ENCODE measurements at regions not wholly inside any gene's neighbourhood (a gene's known extent, or its start where the extent isn't known, plus 50 kb on each side); places are given as distances from the start of the nearest gene placed in this dataset.
A peak's percentile ranks its signal among the peaks of the same experiment; 100 is the strongest.

DNA sequence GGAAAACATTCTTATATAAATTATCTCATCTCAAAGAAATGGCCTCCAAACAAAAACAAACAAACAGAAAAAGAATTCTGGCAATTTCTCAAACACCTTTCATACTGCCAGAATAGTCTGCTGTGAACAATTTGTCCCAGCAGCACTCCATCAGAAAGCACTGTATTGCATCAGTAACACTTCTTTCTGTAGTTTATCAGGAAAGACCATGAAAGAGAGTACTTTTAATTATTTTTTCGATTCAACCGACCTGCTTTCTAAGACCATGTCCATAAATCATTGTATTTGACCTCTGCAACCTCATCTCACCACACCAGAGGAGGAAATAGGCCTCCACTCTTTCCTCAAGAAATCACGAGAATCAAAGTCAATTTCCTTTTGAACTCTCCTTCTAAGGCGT lies 1579.9 kb downstream of the MRPL39 start:
- no peak for DNase-seq (ENCODE audit: low read depth)

- DNase-seq (ENCODE audit: low read depth) = no peak
Observed at GRCh38 chr21:24025101-24025500, 1582.2 kb downstream of the MRPL39 start.

GRCh38 chr21:24023936-24024335 lies 1583.3 kb downstream of the MRPL39 start:
- no peak for DNase-seq (ENCODE audit: low read depth)

DNA sequence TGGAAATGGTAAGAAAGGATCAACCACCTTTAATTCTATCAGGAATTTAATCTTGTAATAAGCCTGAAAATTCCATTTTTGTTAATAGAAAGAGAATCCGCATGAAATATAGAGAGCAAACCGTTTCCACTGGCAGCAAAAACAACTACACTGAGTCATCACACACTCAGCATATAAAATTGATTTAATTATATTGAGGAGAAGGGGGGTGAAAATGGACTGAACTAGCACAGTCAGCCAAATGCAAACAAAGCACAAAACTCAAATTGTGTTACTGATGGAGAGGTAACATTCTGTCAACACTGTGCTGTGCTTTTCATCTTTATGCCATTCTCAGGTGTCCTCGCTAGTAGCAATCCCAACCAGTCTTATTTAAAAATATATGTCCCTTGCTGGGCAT lies 1583.9 kb downstream of the MRPL39 start:
- DNase-seq (ENCODE audit: low read depth) = peak; percentile 4

- no peak for DNase-seq (ENCODE audit: low read depth)
Observed at GRCh38 chr21:24014381-24014780, 1592.9 kb downstream of the MRPL39 start.

- DNase-seq (ENCODE audit: low read depth) = no peak
Observed at GRCh38 chr21:24011087-24011486, 1596.2 kb downstream of the MRPL39 start.

GRCh38 chr21:24007592-24007991 lies 1599.7 kb downstream of the MRPL39 start:
- DNase-seq (ENCODE audit: low read depth) = no peak

DNA sequence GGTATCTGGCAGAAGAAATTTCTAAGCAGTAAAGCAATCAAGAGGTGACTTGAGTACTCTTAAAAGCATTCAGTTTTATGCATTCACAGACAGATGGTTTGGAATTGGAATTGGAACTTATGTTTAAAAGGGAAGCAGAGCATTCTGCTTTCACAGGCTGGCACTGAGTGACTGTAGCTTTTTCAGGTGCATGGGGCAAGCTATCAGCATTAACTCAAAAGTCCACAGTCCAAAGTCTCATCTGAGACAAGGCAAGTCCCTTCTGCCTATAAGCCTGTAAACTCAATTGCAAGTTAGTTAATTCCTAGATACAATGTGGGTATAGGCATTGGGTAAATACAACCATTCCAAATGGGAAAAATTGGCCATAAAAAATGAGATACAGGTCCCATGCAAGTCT lies 1620.3 kb downstream of the MRPL39 start:
- DNase-seq (ENCODE audit: low read depth) = no peak

GRCh38 chr21:23986214-23986613 lies 1621.1 kb downstream of the MRPL39 start:
- no peak for DNase-seq (ENCODE audit: low read depth)

- DNase-seq (ENCODE audit: low read depth) = no peak
Observed at GRCh38 chr21:23982546-23982945, 1624.7 kb downstream of the MRPL39 start.

GRCh38 chr21:23977971-23978370 lies 1629.3 kb downstream of the MRPL39 start:
- DNase-seq (ENCODE audit: low read depth) = peak; percentile 16

- peak; percentile 77 for DNase-seq (ENCODE audit: low read depth)
Observed at GRCh38 chr21:23968722-23969647, 1638.3 kb downstream of the MRPL39 start.

- no peak for DNase-seq (ENCODE audit: low read depth)
Observed at GRCh38 chr21:23968008-23968407, 1639.3 kb downstream of the MRPL39 start.

GRCh38 chr21:23963454-23963853 lies 1643.8 kb downstream of the MRPL39 start:
- DNase-seq (ENCODE audit: low read depth) = peak; percentile 57

- peak; percentile 54 for DNase-seq (ENCODE audit: low read depth)
Observed at GRCh38 chr21:23960769-23961168, 1646.5 kb downstream of the MRPL39 start.

DNA sequence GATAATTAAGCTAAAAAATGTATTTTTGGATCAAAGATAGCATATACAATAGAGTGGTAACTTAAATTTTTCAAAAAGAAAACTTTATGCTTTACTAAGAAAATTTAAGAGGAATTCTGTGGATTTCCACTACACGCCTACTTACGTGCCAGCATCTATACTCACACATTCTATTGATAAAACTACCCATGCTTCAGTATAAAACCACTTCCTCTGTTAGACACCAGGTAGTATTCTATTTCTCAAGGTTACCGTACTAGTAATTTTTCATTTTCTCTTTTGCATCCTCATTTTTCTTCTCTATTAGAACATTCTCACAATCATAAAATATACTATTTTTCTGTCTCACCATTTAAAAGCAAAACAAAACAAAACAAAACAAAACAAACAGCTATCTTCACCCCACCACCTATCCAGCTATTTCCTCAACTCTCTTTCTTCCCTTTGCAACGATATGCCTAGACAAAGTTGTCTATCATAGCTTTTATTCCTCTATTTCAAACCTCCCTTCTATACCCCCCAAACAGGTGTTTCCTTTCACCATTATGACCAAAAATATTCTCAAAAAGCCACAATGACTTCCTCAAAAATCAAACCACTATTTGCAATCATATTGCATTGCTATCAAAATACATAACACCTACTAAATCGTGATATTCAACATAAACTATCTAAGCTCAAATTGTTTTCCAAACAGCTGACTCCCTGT lies 1652.0 kb downstream of the MRPL39 start:
- no peak for DNase-seq (ENCODE audit: low read depth)

- no peak for DNase-seq (ENCODE audit: low read depth)
Observed at GRCh38 chr21:23952269-23952668, 1655.0 kb downstream of the MRPL39 start.

- peak; percentile 71 for DNase-seq (ENCODE audit: low read depth)
Observed at GRCh38 chr21:23951251-23951650, 1656.0 kb downstream of the MRPL39 start.

GRCh38 chr21:23950344-23950743 lies 1656.9 kb downstream of the MRPL39 start:
- no peak for DNase-seq (ENCODE audit: low read depth)

DNA sequence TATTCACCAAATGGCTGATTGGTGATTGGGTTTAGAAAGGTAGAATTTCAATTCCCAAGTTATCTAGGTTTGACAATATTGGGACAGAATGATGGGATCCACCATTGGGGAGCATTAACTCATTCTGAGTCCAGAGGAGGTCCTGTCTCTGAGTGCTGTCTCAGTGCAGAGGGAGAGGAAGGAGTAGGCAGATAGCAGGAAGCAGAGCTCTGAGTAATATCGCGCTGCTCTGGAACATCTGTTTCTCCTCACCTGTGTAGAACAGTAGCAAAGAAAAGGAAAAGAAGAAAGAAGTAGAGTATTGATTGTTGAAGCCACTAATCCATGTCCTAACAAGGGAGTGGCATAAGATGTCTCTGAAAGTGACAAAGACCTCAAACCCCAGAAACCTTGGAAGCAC lies 1657.8 kb downstream of the MRPL39 start:
- no peak for DNase-seq (ENCODE audit: low read depth)

- no peak for DNase-seq (ENCODE audit: low read depth)
Observed at GRCh38 chr21:23939369-23940065, 1667.8 kb downstream of the MRPL39 start.

DNA sequence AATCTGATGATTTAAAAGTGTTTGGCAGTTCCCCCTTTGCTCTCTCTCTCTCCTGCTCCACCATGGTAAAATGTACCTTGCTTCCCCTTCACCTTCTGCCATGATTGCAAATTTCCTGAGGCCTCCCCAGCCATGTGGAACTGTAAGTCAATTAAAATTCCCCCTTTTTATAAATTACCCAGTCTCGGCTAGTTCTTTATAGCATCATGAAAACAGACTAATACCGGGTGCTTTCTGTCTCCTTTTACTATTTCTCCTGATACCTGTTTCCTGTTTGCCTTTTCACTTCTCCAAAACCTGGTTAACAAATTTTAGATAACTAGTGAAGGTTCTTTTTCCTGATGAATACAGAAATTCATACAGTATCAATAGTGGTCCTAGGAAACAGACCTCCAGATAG lies 1670.3 kb downstream of the MRPL39 start:
- DNase-seq (ENCODE audit: low read depth) = no peak
